OCI-LY1 (cell line): ENCODE measurements at regions not wholly inside any gene's neighbourhood (a gene's known extent, or its start where the extent isn't known, plus 50 kb on each side); places are given as distances from the start of the nearest gene placed in this dataset.

Experiments used
- H2AFZ ChIP-seq: fragments of 200-600 bp; sonication (generic), shearing (Covaris generic); 2 replicates; pipeline ENCODE4 v1.6.0; 2014; ENCODE audit warnings: antibody characterized with exemption, mild to moderate bottlenecking, low read length
- H3F3A ChIP-seq: fragments of 200-600 bp; sonication (generic), shearing (Covaris generic); 2 replicates; pipeline ENCODE4 v1.6.0; 2014; ENCODE audit warnings: mild to moderate bottlenecking, antibody characterized with exemption, low read length, moderate library complexity; ENCODE audit not compliant: insufficient read depth
- H3K27ac ChIP-seq: fragments of 200-600 bp; sonication (generic); 2 replicates; pipeline ENCODE4 v1.5.1; 2014; ENCODE audit warnings: low read length, mixed run types, mild to moderate bottlenecking, low read depth; ENCODE audit not compliant: poor library complexity, severe bottlenecking
- H3K27me3 ChIP-seq: fragments of 200-600 bp; sonication (generic); 2 replicates; pipeline ENCODE4 v1.6.0; 2014; ENCODE audit warnings: antibody characterized with exemption, mild to moderate bottlenecking, low read length, moderate library complexity; ENCODE audit not compliant: insufficient read depth
- H3K36me3 ChIP-seq: fragments of 200-600 bp; sonication (generic); 2 replicates; pipeline ENCODE4 v1.6.1; 2014; ENCODE audit warnings: mild to moderate bottlenecking, antibody characterized with exemption, low read length, moderate library complexity, mixed read lengths; ENCODE audit not compliant: insufficient read depth
- H3K4me1 ChIP-seq: fragments of 200-600 bp; sonication (generic); 2 replicates; pipeline ENCODE4 v1.5.1; 2014; ENCODE audit warnings: mild to moderate bottlenecking, low read length, moderate library complexity; ENCODE audit not compliant: insufficient read depth, severe bottlenecking
- H3K4me2 ChIP-seq: fragments of 200-600 bp; sonication (generic), shearing (Covaris generic); 2 replicates; pipeline ENCODE4 v1.6.1; 2014; ENCODE audit warnings: low read length
- H3K4me3 ChIP-seq: fragments of 200-600 bp; sonication (generic); 2 replicates; pipeline ENCODE4 v1.5.1; 2014; ENCODE audit warnings: low read length, low read depth, mild to moderate bottlenecking, mixed read lengths; ENCODE audit not compliant: poor library complexity, severe bottlenecking
- H3K79me2 ChIP-seq: fragments of 200-600 bp; shearing (Covaris generic); 2 replicates; pipeline ENCODE4 v1.6.1; 2016; ENCODE audit warnings: mixed run types, low read length, mixed read lengths; ENCODE audit not compliant: insufficient read depth
- H3K9ac ChIP-seq: fragments of 200-600 bp; sonication (generic), shearing (Covaris generic); 2 replicates; pipeline ENCODE4 v1.6.1; 2014; ENCODE audit warnings: mild to moderate bottlenecking, low read length, mixed read lengths
- H3K9me2 ChIP-seq: fragments of 200-600 bp; sonication (generic), shearing (Covaris generic); 2 replicates; pipeline ENCODE4 v1.6.1; 2014; ENCODE audit warnings: low read depth, mild to moderate bottlenecking, low read length, mixed read lengths
- H3K9me3 ChIP-seq: fragments of 200-600 bp; shearing (Covaris generic); 2 replicates; pipeline ENCODE4 v1.6.1; 2014; ENCODE audit warnings: low read length, mixed read lengths
- H4K20me1 ChIP-seq: fragments of 200-600 bp; sonication (generic), shearing (Covaris generic); 2 replicates; pipeline ENCODE4 v1.6.0; 2016; ENCODE audit warnings: mild to moderate bottlenecking, low read length; ENCODE audit not compliant: insufficient read depth
- CTCF ChIP-seq: fragments of 200-600 bp; sonication (generic), shearing (Covaris generic); IDR thresholded peaks from 2 replicates; pipeline ENCODE4 v1.5.1; 2017; ENCODE audit warnings: mild to moderate bottlenecking, antibody characterized with exemption, low read length, moderate library complexity, mixed read lengths
- EZH2 ChIP-seq: fragments of 200-600 bp; sonication (generic), shearing (Covaris generic); IDR thresholded peaks from 2 replicates; pipeline ENCODE4 v1.8.0; 2017; ENCODE audit warnings: borderline replicate concordance, mixed run types, mild to moderate bottlenecking, antibody characterized with exemption, low read length, moderate library complexity, mixed read lengths

DNA sequence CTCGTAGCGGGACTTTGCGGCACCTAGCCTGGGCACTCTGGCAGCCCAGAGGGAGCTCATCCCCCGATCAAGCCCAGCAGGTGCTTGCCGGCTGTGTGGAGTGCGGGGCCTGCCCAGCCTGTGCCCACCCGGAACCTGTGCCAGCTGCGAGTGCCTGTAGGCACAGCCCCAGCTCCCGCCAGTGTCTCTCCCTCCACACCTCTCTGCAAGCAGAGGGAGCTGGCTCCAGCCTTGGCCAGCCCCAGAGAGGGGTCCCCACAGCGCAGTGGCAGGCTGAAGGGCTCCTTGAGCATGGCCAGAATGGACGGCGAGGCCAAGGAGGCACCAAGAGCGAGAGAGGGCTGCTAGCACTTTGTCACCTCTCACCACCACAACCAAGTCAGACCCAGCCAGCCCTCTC lies 55.5 kb upstream of the C1QTNF9B start:
- H3K36me3 ChIP-seq: no peaks in the 10 kb centered on the region
- H3K79me2 ChIP-seq: no peaks in the 10 kb centered on the region
- TF ChIP-seq CTCF (no peak), EZH2 (no peak)
- H3K9ac ChIP-seq: no peak overlapping the region
- no peaks in the 10 kb centered on the region for H3K9me3 ChIP-seq
- H4K20me1 ChIP-seq: no peaks in the 10 kb centered on the region
- no peak overlapping the region for H3K27ac ChIP-seq
- no peak overlapping the region for H3K4me2 ChIP-seq
- no peaks in the 10 kb centered on the region for H3K27me3 ChIP-seq
- no peaks in the 10 kb centered on the region for H3F3A ChIP-seq
- H3K4me3 ChIP-seq: no peak overlapping the region
- no peaks in the 10 kb centered on the region for H3K4me1 ChIP-seq
- no peak overlapping the region for H2AFZ ChIP-seq
- H3K9me2 ChIP-seq: no peaks in the 10 kb centered on the region

DNA sequence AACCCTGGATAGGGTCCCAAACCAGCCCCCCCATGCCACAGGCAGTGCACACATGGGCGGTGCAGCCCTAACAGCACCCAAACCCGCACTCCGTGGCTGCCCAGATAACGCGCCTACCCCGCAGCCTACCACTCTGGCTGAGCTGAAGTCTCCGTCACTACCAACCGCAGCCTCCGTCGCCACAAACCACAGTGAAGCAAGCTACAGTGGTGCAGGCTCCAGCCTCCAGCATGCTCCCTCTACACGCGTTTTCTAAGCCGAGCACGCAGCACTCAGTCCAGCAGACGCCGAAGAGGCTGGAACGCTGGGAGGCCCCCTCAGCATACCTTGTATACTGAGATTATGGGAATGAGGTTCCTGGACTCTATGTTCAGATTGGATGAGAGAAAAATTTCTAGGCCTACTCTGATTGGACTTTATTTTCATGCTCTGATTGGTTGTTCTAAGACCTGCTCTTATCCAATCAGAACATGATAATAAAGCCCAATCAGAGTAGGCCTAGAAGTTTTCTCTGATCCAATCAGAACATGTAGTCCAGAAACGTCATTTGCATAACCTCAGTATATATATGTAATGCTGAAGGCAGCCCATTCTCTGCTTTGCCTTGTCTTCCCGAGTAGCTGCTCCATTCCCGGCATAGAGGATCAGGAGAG lies 56.7 kb upstream of the C1QTNF9B start:
- no peaks in the 10 kb centered on the region for H4K20me1 ChIP-seq
- H2AFZ ChIP-seq: no peak overlapping the region
- H3K9me2 ChIP-seq: no peaks in the 10 kb centered on the region
- no peak overlapping the region for H3K9ac ChIP-seq
- no peak overlapping the region for H3K4me3 ChIP-seq
- H3K27ac ChIP-seq: no peak overlapping the region
- no peaks in the 10 kb centered on the region for H3K4me1 ChIP-seq
- no peaks in the 10 kb centered on the region for H3K36me3 ChIP-seq
- H3K27me3 ChIP-seq: no peaks in the 10 kb centered on the region
- H3F3A ChIP-seq: no peaks in the 10 kb centered on the region
- TF ChIP-seq EZH2 (no peak), CTCF (no peak)
- H3K4me2 ChIP-seq: no peak overlapping the region
- no peaks in the 10 kb centered on the region for H3K9me3 ChIP-seq
- no peaks in the 10 kb centered on the region for H3K79me2 ChIP-seq

DNA sequence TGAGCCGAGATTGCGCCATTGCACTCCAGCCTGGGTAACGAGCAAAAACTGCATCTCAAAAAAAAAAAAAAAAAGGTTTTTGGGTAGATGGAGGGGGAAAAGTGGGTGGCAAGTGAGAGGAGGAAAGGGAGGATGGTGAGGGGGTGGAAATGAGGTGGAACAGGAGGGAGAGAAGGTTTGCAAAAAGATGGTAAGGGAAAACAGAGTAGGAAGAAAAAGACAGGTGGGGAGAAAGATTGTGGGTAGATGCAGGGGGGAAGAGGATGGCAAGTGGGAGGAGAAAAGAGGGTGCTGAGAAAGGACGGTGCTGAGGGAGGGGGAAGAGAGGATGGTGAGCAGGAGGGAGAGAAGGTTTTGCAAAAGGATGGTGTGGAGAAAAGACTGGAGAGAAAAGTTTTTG lies 57.8 kb upstream of the C1QTNF9B start:
- Histone ChIP-seq H3K4me3 (no peak overlapping the region), H3K9ac (no peak overlapping the region), H3K9me2 (no peaks in the 10 kb centered on the region), H3K36me3 (no peaks in the 10 kb centered on the region), H4K20me1 (no peaks in the 10 kb centered on the region), H3K9me3 (no peaks in the 10 kb centered on the region), H3K4me2 (no peak overlapping the region), H3K27me3 (no peaks in the 10 kb centered on the region), H3K4me1 (no peaks in the 10 kb centered on the region), H2AFZ (no peak overlapping the region), H3F3A (no peaks in the 10 kb centered on the region), H3K79me2 (no peaks in the 10 kb centered on the region), H3K27ac (no peak overlapping the region)
- TF ChIP-seq EZH2: no peak
- TF ChIP-seq CTCF: no peak
